IPS-11a (cell line): ENCODE measurements at regions not wholly inside any gene's neighbourhood (a gene's known extent, or its start where the extent isn't known, plus 50 kb on each side); places are given as distances from the start of the nearest gene placed in this dataset.

Experiments used
- H3K4me3 ChIP-seq: one replicate; pipeline ENCODE4 v1.5.1; 2013; ENCODE audit warnings: low read depth, low read length, control low read depth

GRCh38 chr5:3344671-3345070, 251.0 kb upstream of the IRX1 start:
- H3K4me3 ChIP-seq = no peak overlapping the region

GRCh38 chr5:3343911-3344310, 251.7 kb upstream of the IRX1 start:
- H3K4me3 ChIP-seq = no peak overlapping the region

DNA sequence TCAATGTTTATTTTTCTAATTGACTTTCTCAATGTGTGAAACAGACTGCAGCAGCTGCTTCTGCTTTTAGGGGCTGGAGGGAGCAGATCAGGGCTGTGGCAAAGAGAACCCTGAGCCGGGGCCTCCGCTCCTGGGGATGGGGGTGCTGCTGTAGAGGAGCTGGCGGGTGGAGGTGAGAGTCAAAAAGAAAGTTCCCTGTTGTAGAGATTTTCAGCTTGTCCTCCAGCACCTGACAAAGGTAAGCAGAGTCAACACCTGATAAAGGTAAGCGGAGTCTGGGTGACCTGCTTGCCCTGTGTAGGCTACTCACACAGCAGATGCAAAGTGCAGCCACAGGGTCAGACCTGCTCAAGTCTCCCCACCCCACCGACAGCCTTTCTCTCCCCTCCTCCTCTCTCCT, 252.4 kb upstream of the IRX1 start:
- H3K4me3 ChIP-seq = no peak overlapping the region

DNA sequence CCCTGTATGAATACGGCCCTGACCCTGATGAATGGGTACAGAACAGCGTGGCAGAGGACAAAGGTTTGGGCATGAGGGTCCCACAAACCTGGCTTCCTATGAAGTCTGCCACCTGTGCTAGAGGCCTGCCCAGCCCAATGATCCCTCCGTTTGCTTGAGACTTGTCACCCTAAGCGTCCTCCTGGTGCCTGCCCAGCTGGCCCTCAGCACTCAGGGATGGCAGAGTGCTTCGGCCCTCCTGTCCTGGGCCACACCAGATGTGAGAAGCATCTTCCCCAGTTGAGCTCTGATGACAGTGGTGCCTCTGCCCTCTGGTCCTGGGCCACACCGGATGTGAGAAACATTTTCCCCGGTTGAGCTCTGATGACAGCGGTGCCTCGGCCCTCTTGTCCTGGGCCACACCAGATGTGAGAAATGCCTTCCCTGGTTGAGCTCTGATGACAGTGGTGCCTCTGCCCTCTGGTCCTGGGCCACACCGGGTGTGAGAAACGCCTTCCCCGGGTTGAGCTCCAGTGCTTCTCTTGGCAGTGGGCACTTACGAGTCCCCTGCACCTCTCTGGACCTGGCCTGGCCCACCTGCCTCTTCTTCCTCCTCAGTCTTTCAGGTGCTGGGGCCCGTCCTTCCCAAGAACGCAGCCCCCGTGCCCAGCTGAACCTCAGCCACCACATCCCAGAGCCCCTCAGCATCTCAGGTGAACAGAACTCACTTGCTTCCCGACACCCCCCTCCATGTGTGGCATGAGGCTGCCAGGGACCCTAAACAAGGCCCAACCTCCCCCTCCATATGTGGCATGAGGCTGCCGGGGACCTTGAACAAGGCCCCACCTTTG, 253.1 kb upstream of the IRX1 start:
- no peak overlapping the region for H3K4me3 ChIP-seq

GRCh38 chr5:3341446-3342240, 254.0 kb upstream of the IRX1 start:
- no peak overlapping the region for H3K4me3 ChIP-seq

DNA sequence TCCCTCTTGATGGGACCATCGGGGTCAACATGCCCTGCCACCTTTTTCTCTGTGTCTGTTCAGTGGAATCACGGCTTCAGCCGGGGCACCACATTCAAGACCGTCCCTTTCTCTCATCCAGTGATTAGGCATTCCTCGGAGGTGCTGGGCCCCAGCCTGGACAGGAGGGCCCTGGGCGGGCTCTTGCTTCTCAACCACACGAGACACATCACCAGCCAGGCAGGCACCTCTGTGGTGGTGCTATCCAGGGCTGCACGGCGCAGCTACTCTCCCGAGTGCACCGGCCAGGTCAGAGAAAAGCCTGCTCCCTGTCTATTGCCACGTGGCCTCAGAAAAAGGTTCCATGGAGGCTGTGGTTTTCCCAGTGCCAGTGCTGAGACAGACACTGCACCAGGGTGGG, 255.2 kb upstream of the IRX1 start:
- H3K4me3 ChIP-seq = no peak overlapping the region

- H3K4me3 ChIP-seq = no peak overlapping the region
These were observed 255.9 kb upstream of the IRX1 start for GRCh38 chr5:3339798-3340115.

DNA sequence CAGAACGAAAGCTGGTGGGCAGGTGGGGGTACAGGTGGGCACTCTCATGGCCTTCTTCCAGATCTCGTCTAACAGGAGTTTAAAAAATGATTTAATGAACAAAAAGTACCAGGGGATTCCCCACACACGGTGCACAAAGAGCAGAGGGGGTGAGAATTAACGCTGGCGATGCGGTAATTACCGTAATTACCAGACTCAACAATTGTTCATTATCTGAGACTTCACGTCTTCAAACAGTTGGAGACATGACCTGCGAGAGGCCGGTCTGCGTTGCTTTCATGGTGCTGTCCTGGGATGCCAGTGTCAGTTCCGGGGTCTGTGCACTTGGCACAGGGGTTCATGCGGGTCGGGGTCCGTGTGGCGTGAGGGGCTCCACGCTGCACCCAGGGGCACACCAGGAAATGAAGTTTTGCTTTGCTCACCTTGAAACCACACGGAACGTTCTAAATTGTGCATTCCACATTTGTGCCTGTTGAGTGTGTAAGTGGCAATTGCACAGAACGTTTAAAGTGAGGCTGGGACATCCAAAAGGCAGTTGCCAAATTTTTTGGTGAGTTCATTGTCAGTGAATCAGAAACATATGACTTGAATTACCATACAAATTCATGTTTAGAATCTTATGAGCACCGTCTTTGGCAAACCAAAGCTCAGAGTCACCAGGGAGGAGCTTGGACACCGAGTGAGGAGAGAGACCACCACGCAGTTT, 256.4 kb upstream of the IRX1 start:
- no peak overlapping the region for H3K4me3 ChIP-seq

GRCh38 chr5:3337812-3338541, 257.7 kb upstream of the IRX1 start:
- H3K4me3 ChIP-seq = no peak overlapping the region

DNA sequence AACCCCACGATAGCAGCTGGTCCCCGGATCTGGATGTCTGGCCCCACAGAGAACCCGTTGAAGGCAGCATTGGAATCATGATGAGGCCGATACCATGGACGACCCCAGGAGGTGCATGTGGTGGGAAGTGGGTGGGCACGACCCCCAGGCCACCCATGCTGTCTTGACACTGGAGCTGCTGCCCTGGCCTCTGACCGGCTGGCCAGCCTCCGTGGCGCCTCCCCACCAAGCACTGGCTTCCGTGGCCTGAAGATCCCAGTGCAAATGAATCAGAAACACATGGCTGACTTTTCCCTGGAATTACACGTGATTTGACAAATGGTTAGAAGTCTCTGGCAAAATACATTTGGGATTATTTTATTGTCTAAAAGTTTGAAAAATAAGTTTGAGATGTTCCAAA, 259.0 kb upstream of the IRX1 start:
- no peak overlapping the region for H3K4me3 ChIP-seq

- no peak overlapping the region for H3K4me3 ChIP-seq
These were observed 260.3 kb upstream of the IRX1 start for GRCh38 chr5:3335301-3335700.

DNA sequence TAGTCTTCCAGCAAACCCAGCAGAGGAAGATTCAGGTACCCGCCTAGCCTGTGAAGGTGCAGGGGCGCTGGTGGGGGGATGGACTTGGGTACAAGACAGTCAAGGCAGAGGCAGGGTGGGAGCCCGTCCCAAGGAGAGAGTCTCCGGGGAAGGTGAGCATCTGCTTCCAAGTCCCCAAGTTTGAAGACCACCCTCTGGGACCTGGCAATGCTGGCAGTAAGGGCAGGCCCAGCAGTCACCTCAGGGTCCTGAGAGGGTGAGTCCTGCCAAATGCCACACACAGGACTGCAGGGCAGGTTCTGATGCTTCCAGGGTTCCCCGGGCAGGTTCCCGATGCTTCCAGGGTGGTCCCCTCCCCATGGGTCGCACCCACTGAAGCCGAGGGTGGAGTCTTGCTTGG, 261.8 kb upstream of the IRX1 start:
- H3K4me3 ChIP-seq = no peak overlapping the region

DNA sequence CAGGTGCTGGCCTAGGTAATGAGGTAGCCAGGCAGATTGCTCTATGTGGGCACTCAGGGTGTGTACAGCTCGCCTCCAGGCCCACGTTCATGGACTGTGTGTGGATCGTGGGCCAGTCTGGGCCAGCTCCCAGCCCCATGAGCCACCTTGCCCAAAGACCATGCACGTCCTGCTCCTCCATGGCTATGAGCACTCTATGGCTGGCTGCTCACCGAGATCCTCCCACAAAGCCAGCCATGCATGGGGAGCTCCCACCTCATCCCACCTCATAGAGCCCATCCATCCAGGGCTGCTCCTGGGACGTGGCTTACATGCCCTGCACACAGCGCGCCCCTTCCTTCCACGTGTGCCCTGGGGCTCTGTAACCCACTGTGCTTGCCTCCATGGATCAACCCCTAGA, 262.5 kb upstream of the IRX1 start:
- no peak overlapping the region for H3K4me3 ChIP-seq

DNA sequence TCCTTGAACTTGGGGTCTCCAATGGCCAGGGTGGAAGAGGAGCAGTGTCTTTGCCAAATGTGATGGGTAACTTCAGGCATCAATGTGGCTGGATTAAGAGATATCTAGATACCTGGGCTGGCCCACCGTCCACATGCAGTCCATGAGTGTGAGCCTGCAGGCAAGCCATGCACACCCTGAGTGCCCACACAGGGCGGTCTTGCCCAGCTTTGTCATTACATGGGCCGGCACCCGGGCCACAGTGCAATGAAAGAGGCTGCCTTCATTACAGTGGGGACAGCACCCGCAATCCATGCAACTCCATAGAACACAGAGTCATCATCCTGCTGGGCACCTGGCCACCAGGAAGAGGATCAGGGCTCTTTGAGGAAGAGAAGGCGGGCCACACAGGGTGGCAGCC, 263.8 kb upstream of the IRX1 start:
- no peak overlapping the region for H3K4me3 ChIP-seq

DNA sequence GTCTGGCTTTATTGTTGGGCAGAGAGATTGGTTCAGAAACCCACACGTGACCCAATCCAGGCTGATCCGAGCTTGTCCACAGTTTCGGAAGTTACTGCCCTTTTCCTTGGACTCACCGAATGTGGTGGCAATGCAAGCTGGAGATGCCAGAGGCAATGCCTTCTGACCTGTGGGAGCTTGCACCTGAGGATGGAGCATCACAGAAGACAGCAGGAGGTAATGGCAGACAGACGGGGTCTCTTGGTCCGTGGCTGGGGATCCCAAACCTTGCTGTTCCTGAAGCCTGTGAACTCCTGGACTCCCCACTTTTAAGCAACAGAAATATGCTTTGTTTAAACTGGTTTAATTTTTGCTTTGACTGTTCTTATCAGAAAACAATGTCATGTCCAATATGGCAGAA, 265.2 kb upstream of the IRX1 start:
- H3K4me3 ChIP-seq = no peak overlapping the region

- no peak overlapping the region for H3K4me3 ChIP-seq
These were observed 266.2 kb upstream of the IRX1 start for GRCh38 chr5:3329427-3329826.

DNA sequence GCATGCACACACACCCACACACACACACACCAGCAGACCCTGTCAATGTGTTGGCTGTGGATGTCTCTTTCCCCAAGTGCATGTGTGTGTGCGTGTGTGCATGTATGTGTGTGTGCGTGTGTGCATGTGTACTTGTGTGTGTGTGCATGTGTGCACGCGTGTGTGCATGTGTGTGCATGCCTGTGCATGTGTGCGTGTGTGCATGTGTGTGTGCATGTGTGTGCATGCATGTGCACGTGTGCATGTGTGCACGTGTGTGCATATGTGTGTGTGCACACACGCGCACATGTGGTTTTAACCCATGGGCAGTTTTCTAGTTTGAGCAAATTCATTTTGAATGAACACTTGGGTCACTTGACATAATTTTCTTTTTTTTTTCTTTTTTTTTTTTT, 268.8 kb upstream of the IRX1 start:
- H3K4me3 ChIP-seq = no peak overlapping the region

GRCh38 chr5:3325972-3326840, 269.4 kb upstream of the IRX1 start:
- H3K4me3 ChIP-seq = no peak overlapping the region

GRCh38 chr5:3325201-3325971, 270.2 kb upstream of the IRX1 start:
- H3K4me3 ChIP-seq = no peak overlapping the region
